Renal cortex interstitium (tissue), 11 donors: ENCODE measurements at regions not wholly inside any gene's neighbourhood (a gene's known extent, or its start where the extent isn't known, plus 50 kb on each side); places are given as distances from the start of the nearest gene placed in this dataset.

ENCODE experiments used
- DNase-seq, 11 donors: peaks; one replicate each; pipeline ENCODE4 v3.0.0-alpha.2; 2013; ENCODE audit warnings: low read depth in 9 of 11, low spot score in 4 of 11; ENCODE audit errors: extremely low read depth in 1 of 11

- no peak for DNase-seq
These were observed 1010.4 kb downstream of the TBC1D22A start for GRCh38 chr22:47772864-47773263.

DNA sequence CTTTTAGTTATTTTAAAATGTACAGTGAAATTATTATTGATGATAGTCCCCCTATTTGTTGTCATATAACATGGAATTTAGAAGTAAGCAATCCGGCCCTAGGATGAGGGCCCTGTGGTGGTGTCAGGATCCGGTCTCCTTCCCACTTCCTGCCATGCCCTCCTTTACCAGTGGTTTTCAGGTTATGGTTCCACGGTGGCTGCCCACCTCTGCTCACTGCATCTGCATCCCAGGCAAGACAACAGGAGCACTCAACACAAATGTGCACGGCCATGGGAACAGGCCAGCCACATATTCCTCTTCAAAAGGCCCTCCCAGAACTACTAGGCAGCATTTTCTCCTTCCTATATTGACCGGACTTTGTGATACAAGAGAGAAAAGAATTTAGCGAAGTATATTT, 1007.2 kb downstream of the TBC1D22A start:
- DNase-seq = no peak

DNA sequence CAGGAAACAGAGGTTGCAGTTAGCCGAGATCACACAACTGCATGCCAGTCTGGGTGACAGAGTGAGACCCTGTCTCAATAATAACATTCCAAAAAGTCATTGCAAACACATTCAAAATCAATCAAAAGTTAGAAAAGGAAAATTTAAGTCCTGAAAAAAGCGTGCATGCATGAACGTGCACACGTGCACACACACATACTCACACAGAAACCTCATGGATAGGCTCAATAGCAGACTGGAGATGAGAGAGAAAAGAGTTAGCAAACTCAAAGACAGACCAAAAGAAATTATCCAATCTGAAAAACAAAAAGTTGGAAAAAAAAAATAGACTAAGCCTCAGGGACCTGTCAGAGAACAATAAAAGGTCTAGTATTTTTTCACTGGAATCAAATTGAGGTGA, 1005.6 kb downstream of the TBC1D22A start:
- DNase-seq = no peak

DNA sequence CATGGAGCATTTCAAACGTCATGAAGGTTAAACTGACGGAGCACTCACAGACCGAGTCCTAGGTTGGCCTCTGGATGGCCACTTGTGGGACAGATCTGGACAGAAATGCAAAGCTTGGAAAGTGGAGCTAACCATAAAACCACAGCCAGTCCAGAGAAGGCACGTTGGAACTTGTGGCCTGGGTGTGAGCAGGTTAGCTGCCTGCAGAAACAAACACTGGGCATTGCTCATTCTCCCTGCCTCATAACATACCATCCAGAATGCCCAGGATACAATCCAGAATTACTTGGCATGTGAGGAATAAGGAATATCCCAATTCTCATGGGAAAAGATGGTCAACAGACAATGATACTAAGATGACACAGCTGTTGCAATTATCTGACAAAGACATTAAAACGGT, 1005.0 kb downstream of the TBC1D22A start:
- DNase-seq = no peak

DNA sequence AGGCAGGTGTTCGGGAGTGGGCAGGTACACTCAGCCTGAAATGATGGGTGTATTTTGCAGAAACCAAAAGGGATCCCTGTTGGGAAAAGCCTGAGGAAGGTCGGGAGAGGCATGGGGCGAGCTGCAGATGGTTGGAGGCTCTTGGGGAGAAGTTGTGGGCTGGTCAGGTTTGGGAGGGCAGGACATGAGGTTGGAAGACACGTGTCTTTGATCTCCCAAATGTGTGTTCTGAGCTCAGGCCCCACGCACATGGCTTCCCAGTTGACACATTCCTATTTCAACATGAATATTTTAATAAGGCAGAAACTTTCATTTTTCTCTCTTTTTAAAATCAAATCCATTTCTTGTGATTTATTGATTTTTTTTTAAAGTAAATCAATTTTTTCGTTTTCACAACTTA, 1003.3 kb downstream of the TBC1D22A start:
- no peak for DNase-seq

- no peak for DNase-seq
These were observed 999.7 kb downstream of the TBC1D22A start for GRCh38 chr22:47762141-47762540.

DNA sequence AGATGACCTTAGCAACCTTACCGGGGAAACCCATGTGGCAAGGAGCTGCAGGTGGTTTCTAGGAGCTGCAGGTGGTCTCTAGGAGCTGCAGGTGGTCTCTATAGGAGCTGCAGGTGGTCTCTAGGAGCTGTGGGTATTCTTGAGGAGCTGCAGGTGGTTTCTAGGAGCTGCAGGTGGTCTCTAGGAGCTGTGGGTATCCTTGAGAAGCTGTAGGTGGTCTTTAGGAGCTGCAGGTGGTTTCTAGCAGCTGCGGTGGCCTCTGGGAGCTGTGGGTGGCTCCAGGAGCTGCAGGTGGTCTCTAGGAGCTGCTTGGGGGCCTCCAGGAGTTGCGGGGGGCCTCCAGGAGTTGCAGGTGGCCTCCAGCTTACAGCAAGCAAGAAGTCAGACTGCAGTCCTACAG, 997.5 kb downstream of the TBC1D22A start:
- DNase-seq = no peak

- no peak for DNase-seq
These were observed 995.3 kb downstream of the TBC1D22A start for GRCh38 chr22:47757741-47758140.

DNA sequence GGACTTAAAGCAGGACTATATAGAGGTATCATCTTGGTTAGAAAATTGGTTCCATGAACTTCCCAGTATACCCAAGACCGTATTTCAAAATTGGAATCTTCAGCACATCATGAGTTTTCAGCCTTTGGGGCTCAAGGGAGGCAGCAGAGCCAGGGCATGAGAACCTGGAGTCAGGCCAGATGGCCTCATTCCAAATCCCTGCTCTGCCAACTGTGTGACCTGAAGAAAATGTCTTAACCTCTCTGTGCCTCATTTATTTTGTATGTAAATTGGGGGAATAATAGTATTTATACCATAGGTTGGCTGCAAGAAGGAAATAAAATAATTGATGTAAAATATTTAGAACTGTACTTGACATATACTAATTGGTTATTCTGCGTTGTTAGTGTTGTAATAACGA, 987.6 kb downstream of the TBC1D22A start:
- no peak for DNase-seq

DNA sequence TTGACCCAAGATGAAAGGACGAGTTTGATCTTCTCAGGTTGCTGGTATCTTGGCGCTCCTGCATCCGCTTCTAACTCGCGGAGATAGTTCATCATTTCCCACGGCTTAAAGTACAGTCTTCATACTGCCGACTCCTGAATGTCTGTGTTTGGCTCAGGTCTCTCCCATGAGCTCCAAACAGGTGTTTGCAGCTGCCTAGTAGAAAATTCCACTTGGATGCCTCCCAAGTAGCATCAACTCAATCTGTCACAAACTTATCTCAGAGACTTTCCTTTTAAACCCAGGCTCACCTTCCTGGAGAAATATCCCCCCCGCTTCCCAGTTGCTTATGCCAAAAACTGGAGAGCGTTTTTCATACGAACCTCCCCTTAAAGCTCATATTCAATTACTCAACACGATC, 986.5 kb downstream of the TBC1D22A start:
- peak in 1 of 11 donors; percentile 5 for DNase-seq

- no peak for DNase-seq
These were observed 985.8 kb downstream of the TBC1D22A start for GRCh38 chr22:47748271-47748670.

- no peak for DNase-seq
These were observed 977.8 kb downstream of the TBC1D22A start for GRCh38 chr22:47740109-47740805.

- peak in 5 of 11 donors; percentile 3 to 26 (median 4) for DNase-seq
These were observed 977.0 kb downstream of the TBC1D22A start for GRCh38 chr22:47739291-47740015.

DNA sequence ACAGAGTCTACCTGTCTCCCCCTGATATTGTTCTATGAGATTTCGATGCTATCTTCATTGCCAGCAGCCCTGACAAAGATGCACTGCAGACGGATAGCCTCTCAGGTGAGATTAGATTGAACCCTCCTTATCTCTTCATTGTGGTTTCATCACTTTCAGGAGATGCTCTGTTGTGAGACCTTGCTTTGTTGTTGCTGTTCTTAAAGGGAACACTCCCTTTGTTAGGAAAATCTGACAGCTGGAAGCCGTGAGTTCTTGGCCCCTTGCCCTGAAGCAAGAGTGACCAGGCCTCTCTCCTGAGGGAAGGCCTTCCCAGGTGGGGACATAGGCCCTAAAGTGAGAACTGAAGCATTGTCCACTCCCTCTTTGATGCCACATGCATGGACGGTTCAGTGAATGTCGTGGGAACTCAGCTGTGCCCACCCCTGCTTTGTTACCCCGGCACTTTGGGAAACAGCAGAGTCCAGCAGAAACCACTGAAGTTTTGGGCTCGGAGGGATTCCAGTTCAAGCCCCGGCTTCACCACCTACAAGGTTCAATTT, 976.1 kb downstream of the TBC1D22A start:
- no peak for DNase-seq

DNA sequence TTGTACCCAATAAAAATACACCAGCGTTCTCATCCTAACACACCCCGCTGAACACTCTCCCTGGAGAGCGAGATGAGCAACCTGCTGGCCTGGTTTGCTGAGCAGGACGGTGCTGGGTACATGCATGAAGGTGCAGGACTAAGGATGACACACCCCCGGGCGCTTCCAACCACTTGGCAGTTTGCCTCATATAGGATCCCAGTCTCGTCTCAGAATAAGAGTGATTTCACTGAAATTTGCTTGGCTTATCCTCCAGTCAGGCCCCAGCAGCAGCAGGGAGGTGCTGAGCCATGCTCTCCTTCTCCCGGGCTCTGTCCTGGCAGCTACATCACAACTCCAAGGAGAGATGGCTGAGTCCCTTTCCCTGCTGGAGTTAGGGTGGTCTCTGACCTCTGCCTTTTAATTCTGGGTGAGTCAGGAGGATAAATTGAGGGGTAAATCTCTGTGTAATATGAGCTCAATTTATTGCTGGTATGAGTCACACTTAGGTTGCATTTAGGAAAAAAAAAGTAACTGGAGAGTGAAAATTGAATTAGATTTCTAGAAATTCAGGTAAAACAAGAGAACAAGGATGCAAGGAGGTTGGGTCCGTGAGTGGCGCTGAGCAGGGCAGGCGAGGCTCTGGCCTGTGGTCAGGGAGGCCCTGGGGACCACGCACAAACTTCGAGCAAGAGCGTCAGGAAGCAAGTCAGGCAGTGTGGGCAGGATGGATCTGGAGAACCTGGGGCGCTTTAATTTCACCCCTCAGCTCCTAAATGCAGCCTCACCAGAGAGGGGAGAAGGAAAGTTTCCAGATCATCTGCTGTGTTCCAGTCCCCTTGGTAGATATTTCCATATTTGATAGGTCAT, 974.0 kb downstream of the TBC1D22A start:
- DNase-seq = no peak

DNA sequence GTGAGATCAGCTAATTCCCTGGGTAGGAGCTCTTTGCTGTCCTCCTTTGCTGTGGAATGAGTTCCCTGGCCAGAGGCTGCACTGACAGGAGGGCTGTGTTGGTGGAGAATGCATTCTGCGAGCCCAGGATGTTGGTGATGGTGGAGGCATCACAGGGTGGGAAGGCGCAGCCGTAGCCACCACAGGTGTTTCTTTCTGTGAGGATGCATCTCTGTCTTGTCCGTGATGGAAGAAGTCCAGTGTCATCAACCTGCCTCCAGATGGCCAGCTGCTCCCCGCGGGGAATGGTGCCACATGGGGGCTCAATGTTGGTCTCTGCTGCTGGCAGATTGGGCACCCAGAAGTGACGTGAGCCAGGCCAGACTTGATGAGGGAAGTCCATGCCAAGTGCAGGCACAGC, 972.1 kb downstream of the TBC1D22A start:
- DNase-seq = no peak

GRCh38 chr22:47727641-47728040, 965.2 kb downstream of the TBC1D22A start:
- DNase-seq = no peak

DNA sequence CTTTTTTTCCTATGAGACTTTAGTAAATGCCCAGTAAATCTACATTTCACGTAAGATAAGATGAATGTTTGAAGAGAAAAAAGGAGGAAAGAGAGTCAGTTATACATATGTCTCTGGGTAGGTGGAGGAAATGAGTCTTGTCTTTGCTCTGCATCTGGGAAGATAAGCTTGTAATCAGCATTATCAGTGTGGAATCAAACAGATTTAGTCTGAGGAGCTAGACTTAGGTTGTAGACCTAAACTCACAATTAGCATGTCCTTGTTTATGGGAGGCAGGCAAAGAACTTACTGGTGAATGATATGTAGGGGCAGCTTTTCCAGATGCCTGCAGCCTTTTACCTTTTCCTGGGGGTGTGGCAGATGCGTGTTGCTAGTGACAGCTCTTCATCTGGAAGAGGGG, 962.3 kb downstream of the TBC1D22A start:
- no peak for DNase-seq

- no peak for DNase-seq
These were observed 961.6 kb downstream of the TBC1D22A start for GRCh38 chr22:47724030-47724429.

DNA sequence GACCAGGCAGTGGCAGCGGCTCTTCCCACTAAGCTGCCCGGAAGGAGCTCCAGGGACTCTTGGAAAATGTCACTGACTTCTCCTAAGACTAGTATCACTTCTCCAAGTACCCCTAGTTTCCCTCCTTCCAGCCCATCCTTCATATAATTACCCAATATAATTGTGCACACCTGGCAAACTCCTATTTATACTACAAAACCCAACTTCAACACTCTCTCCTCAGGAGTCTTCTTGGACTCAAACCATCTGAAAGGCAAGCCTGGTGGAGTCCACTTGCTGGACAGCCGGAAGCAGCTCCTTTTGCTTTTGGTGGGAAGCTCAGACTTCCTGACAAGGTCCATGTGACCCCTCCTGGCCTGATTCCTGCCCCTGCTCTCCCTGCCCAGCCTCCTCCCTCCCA, 955.9 kb downstream of the TBC1D22A start:
- no peak for DNase-seq
